ENCODE measurements at regions not wholly inside any gene's neighbourhood (a gene's known extent, or its start where the extent isn't known, plus 50 kb on each side); places are given as distances from the start of the nearest gene placed in this dataset.

DNA sequence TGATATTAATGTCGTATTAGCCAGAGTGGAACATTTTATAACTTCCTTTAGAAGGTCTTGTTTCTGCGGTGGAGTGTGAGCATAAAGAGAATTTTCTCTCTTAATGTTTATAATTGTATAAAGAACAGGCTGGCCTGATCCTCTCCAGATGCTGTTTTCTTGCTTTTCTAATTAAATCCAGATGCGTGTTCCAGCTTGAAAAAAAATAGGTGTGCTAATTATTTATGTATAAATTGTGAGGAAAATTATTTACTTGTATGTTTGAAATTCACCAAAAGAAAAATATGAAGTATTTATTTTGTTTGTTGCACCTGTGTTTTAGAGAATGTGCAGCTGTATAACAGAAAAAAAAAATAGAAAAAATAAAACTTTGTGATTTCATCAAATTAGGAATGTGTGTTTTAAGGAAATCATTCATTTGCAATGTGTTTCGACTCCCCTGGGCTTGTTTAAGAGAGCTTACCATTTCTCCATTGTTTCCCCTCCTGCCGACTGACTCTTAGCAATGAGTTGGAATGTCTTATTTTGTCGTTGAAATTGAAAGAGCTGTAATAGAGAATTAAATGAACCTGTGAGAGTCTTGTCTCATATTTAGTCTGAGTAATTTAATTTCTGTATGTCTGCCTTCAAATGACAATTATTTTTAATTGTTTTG is 220.1 kb upstream of the NXPH2 start:
- TF ChIP-seq FOXA1 (IDR thresholded peaks at IDR 0.05) (no peak), NR2F2 (IDR thresholded peaks at IDR 0.05) (no peak), SP1 (IDR thresholded peaks at IDR 0.05) (no peak), TAF1 (conservative IDR thresholded peaks at IDR 0.05) (no peak), RXRA (IDR thresholded peaks at IDR 0.05) (no peak), HNF4A (conservative IDR thresholded peaks at IDR 0.05) (no peak), GABPA (IDR thresholded peaks at IDR 0.05 in 1 of 2, conservative IDR thresholded peaks at IDR 0.05 in 1 of 2) (no peak), FOXA2 (IDR thresholded peaks at IDR 0.05) (no peak)
- TF ChIP-seq, protein P1, sequence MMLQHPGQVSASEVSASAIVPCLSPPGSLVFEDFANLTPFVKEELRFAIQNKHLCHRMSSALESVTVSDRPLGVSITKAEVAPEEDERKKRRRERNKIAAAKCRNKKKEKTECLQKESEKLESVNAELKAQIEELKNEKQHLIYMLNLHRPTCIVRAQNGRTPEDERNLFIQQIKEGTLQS (IDR thresholded peaks at IDR 0.05): no peak
- TF ChIP-seq, protein P2, sequence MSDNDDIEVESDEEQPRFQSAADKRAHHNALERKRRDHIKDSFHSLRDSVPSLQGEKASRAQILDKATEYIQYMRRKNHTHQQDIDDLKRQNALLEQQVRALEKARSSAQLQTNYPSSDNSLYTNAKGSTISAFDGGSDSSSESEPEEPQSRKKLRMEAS (IDR thresholded peaks at IDR 0.05): no peak
- TF ChIP-seq, protein P3, sequence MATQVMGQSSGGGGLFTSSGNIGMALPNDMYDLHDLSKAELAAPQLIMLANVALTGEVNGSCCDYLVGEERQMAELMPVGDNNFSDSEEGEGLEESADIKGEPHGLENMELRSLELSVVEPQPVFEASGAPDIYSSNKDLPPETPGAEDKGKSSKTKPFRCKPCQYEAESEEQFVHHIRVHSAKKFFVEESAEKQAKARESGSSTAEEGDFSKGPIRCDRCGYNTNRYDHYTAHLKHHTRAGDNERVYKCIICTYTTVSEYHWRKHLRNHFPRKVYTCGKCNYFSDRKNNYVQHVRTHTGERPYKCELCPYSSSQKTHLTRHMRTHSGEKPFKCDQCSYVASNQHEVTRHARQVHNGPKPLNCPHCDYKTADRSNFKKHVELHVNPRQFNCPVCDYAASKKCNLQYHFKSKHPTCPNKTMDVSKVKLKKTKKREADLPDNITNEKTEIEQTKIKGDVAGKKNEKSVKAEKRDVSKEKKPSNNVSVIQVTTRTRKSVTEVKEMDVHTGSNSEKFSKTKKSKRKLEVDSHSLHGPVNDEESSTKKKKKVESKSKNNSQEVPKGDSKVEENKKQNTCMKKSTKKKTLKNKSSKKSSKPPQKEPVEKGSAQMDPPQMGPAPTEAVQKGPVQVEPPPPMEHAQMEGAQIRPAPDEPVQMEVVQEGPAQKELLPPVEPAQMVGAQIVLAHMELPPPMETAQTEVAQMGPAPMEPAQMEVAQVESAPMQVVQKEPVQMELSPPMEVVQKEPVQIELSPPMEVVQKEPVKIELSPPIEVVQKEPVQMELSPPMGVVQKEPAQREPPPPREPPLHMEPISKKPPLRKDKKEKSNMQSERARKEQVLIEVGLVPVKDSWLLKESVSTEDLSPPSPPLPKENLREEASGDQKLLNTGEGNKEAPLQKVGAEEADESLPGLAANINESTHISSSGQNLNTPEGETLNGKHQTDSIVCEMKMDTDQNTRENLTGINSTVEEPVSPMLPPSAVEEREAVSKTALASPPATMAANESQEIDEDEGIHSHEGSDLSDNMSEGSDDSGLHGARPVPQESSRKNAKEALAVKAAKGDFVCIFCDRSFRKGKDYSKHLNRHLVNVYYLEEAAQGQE (IDR thresholded peaks at IDR 0.05): no peak
- TF ChIP-seq, protein P4, sequence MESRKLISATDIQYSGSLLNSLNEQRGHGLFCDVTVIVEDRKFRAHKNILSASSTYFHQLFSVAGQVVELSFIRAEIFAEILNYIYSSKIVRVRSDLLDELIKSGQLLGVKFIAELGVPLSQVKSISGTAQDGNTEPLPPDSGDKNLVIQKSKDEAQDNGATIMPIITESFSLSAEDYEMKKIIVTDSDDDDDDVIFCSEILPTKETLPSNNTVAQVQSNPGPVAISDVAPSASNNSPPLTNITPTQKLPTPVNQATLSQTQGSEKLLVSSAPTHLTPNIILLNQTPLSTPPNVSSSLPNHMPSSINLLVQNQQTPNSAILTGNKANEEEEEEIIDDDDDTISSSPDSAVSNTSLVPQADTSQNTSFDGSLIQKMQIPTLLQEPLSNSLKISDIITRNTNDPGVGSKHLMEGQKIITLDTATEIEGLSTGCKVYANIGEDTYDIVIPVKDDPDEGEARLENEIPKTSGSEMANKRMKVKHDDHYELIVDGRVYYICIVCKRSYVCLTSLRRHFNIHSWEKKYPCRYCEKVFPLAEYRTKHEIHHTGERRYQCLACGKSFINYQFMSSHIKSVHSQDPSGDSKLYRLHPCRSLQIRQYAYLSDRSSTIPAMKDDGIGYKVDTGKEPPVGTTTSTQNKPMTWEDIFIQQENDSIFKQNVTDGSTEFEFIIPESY (IDR thresholded peaks at IDR 0.05): no peak
- no peaks in the 10 kb centered on the region for H3K36me3 ChIP-seq (ENCODE audit: control insufficient read depth in 4 of 4, insufficient read depth in 3 of 4, low read depth in 1 of 4, low read length in 3 of 4)
- H3K4me3 ChIP-seq (ENCODE audit: low read depth in 1 of 3, low read length in 3 of 3): no peak overlapping the region
- H3K4me1 ChIP-seq (ENCODE audit: control insufficient read depth in 4 of 4, insufficient read depth in 4 of 4, low read length in 3 of 4): no peaks in the 10 kb centered on the region
- WGBS: 52% methylated on average over 6 of the region's 6 CpGs
- no peak overlapping the region for H3K9ac ChIP-seq (ENCODE audit: low read depth in 1 of 2, low read length in 2 of 2)
- H3K9me3 ChIP-seq (ENCODE audit: control insufficient read depth in 4 of 4, low read length in 3 of 4): no peaks in the 10 kb centered on the region
- H3K27ac ChIP-seq (ENCODE audit: low read depth in 1 of 2, low read length in 2 of 2): no peak overlapping the region
- no peaks in the 10 kb centered on the region for H3K27me3 ChIP-seq (ENCODE audit: control insufficient read depth in 4 of 4, insufficient read depth in 4 of 4, low read length in 3 of 4)
- no peak for DNase-seq (ENCODE audit: low spot score)

DNA sequence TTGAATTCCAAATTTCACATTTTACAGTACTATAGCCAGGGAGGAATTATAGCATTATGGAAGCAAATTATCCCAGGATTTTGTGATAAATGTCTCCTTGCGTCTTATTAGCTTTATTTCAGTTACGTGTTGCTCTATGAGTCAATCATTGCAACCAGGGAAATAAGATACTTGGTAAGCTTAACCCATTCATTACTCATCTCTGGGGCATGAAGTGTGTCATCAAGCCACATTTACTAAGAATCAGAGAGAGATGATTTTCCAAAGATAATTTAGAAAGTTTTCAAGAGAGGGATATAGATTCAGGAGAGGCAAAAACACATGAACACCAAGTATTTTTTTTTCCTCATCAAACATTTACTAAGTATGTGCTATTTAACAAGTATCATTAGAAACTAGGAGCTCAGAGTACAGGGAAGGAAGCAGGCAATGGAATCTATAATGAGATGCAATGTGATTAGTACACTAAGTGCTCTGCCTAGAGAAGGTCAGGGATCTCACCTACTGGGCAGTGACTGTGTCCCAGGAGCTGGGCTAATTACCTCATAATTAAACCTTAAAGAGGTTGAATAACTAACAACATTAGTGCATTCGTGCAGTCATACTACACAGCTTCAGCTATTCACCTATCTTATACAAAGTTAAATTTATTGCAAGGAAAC is 217.8 kb upstream of the NXPH2 start:
- Histone ChIP-seq H3K36me3 (ENCODE audit: control insufficient read depth in 4 of 4, insufficient read depth in 3 of 4, low read depth in 1 of 4, low read length in 3 of 4) (no peaks in the 10 kb centered on the region), H3K9ac (ENCODE audit: low read depth in 1 of 2, low read length in 2 of 2) (no peak overlapping the region), H3K9me3 (ENCODE audit: control insufficient read depth in 4 of 4, low read length in 3 of 4) (no peaks in the 10 kb centered on the region), H3K4me3 (ENCODE audit: low read depth in 1 of 3, low read length in 3 of 3) (no peak overlapping the region), H3K4me1 (ENCODE audit: control insufficient read depth in 4 of 4, insufficient read depth in 4 of 4, low read length in 3 of 4) (no peaks in the 10 kb centered on the region), H3K27me3 (ENCODE audit: control insufficient read depth in 4 of 4, insufficient read depth in 4 of 4, low read length in 3 of 4) (no peaks in the 10 kb centered on the region), H3K27ac (ENCODE audit: low read depth in 1 of 2, low read length in 2 of 2) (no peak overlapping the region)
- no peak for DNase-seq (ENCODE audit: low spot score)
- 68% methylated on average over 3 of the region's 3 CpGs for WGBS
- TF ChIP-seq RAD21 (IDR thresholded peaks at IDR 0.05) (no peak), HNF4A (conservative IDR thresholded peaks at IDR 0.05) (no peak), RXRA (IDR thresholded peaks at IDR 0.05) (no peak), SP1 (IDR thresholded peaks at IDR 0.05) (no peak), FOXA1 (IDR thresholded peaks at IDR 0.05) (no peak), EGR1 (IDR thresholded peaks at IDR 0.05; ENCODE audit: low read depth in 2 of 2) (no peak), JUND (IDR thresholded peaks at IDR 0.05) (no peak), GABPA (IDR thresholded peaks at IDR 0.05 in 1 of 2, conservative IDR thresholded peaks at IDR 0.05 in 1 of 2) (no peak), YY1 (IDR thresholded peaks at IDR 0.05) (no peak)
- TF ChIP-seq, protein P3 (IDR thresholded peaks at IDR 0.05): no peak
- TF ChIP-seq, protein P4 (IDR thresholded peaks at IDR 0.05): no peak
- TF ChIP-seq, protein P5, sequence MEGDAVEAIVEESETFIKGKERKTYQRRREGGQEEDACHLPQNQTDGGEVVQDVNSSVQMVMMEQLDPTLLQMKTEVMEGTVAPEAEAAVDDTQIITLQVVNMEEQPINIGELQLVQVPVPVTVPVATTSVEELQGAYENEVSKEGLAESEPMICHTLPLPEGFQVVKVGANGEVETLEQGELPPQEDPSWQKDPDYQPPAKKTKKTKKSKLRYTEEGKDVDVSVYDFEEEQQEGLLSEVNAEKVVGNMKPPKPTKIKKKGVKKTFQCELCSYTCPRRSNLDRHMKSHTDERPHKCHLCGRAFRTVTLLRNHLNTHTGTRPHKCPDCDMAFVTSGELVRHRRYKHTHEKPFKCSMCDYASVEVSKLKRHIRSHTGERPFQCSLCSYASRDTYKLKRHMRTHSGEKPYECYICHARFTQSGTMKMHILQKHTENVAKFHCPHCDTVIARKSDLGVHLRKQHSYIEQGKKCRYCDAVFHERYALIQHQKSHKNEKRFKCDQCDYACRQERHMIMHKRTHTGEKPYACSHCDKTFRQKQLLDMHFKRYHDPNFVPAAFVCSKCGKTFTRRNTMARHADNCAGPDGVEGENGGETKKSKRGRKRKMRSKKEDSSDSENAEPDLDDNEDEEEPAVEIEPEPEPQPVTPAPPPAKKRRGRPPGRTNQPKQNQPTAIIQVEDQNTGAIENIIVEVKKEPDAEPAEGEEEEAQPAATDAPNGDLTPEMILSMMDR (IDR thresholded peaks at IDR 0.05; ENCODE audit: low read depth, low read length, missing input control): no peak

All from liver (tissue), 8 donors.